Parathyroid adenoma (tissue), 2 donors: ENCODE measurements at regions not wholly inside any gene's neighbourhood (a gene's known extent, or its start where the extent isn't known, plus 50 kb on each side); places are given as distances from the start of the nearest gene placed in this dataset.

Source experiments
- H2AFZ ChIP-seq: fragments of 300-600 bp; sonication (generic); one replicate; pipeline ENCODE4 v1.7.0; 2017; ENCODE audit warnings: antibody characterized with exemption, mild to moderate bottlenecking
- H3K27ac ChIP-seq: fragments of 300-600 bp; sonication (generic); one replicate; pipeline ENCODE4 v1.7.0; 2017
- H3K27me3 ChIP-seq: fragments of 300-600 bp; sonication (generic); one replicate; pipeline ENCODE4 v1.7.0; 2017; ENCODE audit warnings: low read length; ENCODE audit not compliant: control insufficient read depth, insufficient read depth
- H3K36me3 ChIP-seq: fragments of 300-600 bp; sonication (generic); one replicate; pipeline ENCODE4 v1.7.0; 2017; ENCODE audit warnings: low read length; ENCODE audit not compliant: control insufficient read depth, insufficient read depth
- H3K4me1 ChIP-seq: fragments of 300-600 bp; sonication (generic); one replicate; pipeline ENCODE4 v1.7.0; 2017; ENCODE audit warnings: control low read depth
- H3K4me2 ChIP-seq: fragments of 300-600 bp; sonication (generic); one replicate; pipeline ENCODE4 v1.7.0; 2017; ENCODE audit warnings: low read length
- H3K4me3 ChIP-seq: fragments of 300-600 bp; sonication (generic); one replicate; pipeline ENCODE4 v1.7.0; 2017; ENCODE audit warnings: low read depth, low read length
- H3K79me2 ChIP-seq: fragments of 300-600 bp; sonication (generic); one replicate; pipeline ENCODE4 v1.7.0; 2017; ENCODE audit warnings: control low read depth
- H3K9ac ChIP-seq: fragments of 300-600 bp; sonication (generic); one replicate; pipeline ENCODE4 v1.7.0; 2017; ENCODE audit warnings: mild to moderate bottlenecking
- H3K9me3 ChIP-seq: fragments of 300-600 bp; sonication (generic); one replicate; pipeline ENCODE4 v1.7.0; 2017; ENCODE audit warnings: low read length; ENCODE audit not compliant: control insufficient read depth
- TF ChIP-seq, protein P1 (sequence below): fragments of 300-600 bp; sonication (generic); IDR thresholded peaks from one replicate; pipeline ENCODE4 v1.7.0; 2017; ENCODE audit warnings: antibody characterized with exemption, mild to moderate bottlenecking
- donor health status: primary hyperparathyroidism.

DNA sequence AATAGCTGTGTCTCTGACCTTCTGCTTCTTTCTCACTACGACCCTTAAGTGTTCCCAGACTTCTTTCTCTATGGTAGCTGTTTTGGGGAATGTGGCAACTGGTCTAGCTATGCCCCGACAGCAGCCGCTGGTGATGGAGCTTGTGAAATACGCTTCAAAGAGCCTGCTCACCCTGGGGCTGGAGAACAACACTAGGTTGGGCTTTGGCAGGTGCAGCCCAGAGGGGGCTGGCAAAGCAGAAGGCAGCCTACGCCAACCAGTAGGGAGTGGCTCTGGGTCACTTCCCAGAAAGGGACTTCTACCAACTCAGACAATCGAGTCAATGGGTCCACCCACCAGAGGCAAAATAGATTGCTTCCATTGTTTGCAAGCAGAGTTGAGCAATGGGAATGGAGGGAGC lies 262.8 kb downstream of the LMO4 start:
- no peak overlapping the region for H3K4me2 ChIP-seq
- no peak overlapping the region for H2AFZ ChIP-seq
- TF ChIP-seq, protein P1, sequence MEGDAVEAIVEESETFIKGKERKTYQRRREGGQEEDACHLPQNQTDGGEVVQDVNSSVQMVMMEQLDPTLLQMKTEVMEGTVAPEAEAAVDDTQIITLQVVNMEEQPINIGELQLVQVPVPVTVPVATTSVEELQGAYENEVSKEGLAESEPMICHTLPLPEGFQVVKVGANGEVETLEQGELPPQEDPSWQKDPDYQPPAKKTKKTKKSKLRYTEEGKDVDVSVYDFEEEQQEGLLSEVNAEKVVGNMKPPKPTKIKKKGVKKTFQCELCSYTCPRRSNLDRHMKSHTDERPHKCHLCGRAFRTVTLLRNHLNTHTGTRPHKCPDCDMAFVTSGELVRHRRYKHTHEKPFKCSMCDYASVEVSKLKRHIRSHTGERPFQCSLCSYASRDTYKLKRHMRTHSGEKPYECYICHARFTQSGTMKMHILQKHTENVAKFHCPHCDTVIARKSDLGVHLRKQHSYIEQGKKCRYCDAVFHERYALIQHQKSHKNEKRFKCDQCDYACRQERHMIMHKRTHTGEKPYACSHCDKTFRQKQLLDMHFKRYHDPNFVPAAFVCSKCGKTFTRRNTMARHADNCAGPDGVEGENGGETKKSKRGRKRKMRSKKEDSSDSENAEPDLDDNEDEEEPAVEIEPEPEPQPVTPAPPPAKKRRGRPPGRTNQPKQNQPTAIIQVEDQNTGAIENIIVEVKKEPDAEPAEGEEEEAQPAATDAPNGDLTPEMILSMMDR = no peak

DNA sequence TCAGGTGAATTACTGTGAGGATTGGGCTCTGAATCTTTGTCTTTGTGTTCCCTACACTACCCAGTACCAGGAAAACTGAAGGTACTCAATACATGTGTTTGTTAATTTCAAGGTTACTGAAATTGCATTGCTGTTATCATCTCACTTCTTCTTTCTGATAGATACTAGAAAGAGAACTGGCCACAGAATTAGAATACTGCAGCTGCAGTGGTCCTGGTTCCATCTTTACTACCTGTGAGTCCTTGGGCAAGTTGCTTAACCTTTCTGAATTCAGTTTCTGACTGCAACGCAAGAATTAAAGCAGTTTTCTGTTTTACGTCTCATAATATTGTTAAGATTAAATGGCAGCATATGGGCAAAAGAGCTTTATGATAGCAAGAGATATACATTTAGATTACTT lies 263.5 kb downstream of the LMO4 start:
- Histone ChIP-seq H3K4me1 (no peaks in the 10 kb centered on the region), H3K4me2 (no peak overlapping the region), H3K36me3 (no peaks in the 10 kb centered on the region), H3K27me3 (no peaks in the 10 kb centered on the region), H3K79me2 (no peaks in the 10 kb centered on the region), H3K9me3 (no peaks in the 10 kb centered on the region), H3K27ac (no peak overlapping the region), H2AFZ (no peak overlapping the region), H3K9ac (no peak overlapping the region), H3K4me3 (no peak overlapping the region)
- TF ChIP-seq, protein P1 = no peak

More for the DNA sequence above, 262.8 kb downstream of the LMO4 start:
- Histone ChIP-seq H3K4me1 (no peaks in the 10 kb centered on the region), H3K36me3 (no peaks in the 10 kb centered on the region), H3K4me3 (no peak overlapping the region), H3K79me2 (no peaks in the 10 kb centered on the region), H3K9ac (no peak overlapping the region), H3K27me3 (no peaks in the 10 kb centered on the region), H3K27ac (no peak overlapping the region), H3K9me3 (no peaks in the 10 kb centered on the region)

DNA sequence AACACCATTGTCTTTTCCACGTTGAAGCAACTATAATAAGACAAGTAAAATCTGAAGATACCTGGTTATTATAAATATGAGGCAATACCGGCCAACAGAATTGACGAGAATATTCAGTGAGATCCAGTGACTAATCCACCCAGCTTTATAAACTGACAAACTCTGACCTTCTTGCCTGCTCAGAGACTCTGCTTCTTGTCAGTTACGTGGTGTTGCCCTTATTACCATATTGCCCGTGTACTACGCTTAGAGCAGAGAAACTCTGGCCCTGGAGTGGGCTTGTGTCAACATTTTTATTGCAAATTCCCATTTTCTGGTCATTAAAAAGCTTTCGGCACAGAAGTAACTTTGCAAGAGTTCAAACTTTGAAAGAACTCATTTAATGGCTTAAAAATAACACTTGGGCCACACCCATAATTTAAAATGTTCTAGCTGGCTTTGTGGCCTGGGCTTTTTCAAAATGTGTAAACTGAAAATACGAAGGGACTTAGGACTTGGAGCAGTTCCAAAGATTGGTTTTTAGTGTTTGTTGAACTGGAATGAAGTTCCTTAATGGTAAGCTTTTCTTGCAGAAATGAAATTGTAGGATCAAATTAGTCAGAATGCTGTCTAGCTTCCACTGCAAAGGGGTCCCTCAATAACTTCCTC lies 266.2 kb downstream of the LMO4 start:
- Histone ChIP-seq H3K27ac (no peak overlapping the region), H3K4me3 (no peak overlapping the region)

DNA sequence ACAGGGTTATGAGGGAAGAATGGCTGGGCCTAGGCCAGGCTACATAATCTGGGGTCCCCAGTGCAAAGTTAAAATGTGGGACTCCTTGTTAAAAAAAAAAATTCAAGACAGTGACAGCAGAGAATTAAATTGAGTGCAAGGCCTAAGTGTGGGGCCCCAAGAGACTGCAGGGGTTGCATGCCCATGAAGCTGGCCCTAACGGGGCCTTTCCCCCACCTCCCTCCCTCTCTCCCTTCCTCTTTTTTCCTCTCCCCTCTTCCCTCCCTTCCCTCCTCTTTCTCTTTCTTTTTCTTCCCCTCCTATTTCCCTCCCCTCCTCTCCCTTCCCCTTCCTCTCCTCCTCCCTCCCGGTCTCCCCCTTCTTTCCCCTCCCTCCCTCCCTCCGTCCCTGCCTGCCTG lies 266.7 kb downstream of the LMO4 start:
- H3K4me3 ChIP-seq = no peak overlapping the region

More for the DNA sequence above, 266.2 kb downstream of the LMO4 start:
- Histone ChIP-seq H3K9me3 (no peaks in the 10 kb centered on the region), H3K79me2 (no peaks in the 10 kb centered on the region), H2AFZ (no peak overlapping the region), H3K36me3 (no peaks in the 10 kb centered on the region), H3K4me2 (no peak overlapping the region), H3K27me3 (no peaks in the 10 kb centered on the region), H3K4me1 (no peaks in the 10 kb centered on the region), H3K9ac (no peak overlapping the region)
- TF ChIP-seq, protein P1 = no peak

More for the DNA sequence above, 266.7 kb downstream of the LMO4 start:
- no peak overlapping the region for H3K9ac ChIP-seq
- H3K79me2 ChIP-seq = no peaks in the 10 kb centered on the region
- H3K9me3 ChIP-seq = no peaks in the 10 kb centered on the region
- H3K36me3 ChIP-seq = no peaks in the 10 kb centered on the region
- H2AFZ ChIP-seq = no peak overlapping the region
- no peak overlapping the region for H3K27ac ChIP-seq
- no peaks in the 10 kb centered on the region for H3K4me1 ChIP-seq
- no peaks in the 10 kb centered on the region for H3K27me3 ChIP-seq
- no peak overlapping the region for H3K4me2 ChIP-seq
- TF ChIP-seq, protein P1 = no peak
